ENCODE measurements at regions not wholly inside any gene's neighbourhood (a gene's known extent, or its start where the extent isn't known, plus 50 kb on each side); places are given as distances from the start of the nearest gene placed in this dataset.
A peak's percentile ranks its signal among the peaks of the same experiment; 100 is the strongest.

DNA sequence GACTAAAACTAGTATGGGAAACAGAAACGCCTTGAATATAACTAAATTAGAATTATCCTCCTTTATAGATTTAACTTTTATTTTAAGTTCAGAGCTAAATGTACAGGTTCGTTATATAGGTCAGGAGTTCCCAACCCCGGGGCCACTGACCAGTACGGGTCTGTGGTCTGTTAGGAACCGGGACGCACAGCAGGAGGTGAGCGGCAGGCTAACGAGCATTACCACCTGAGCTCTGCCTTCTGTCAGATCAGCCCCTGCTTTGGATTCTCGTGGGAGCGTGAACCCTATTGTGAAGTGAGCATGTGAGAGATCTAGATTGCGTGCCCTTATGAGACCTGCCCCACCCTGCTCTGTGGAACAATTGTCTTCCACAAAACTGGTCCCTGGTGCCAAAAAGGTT is 51.0 kb downstream of the FAT4 start:
- no peak for DNase-seq (ENCODE audit: extremely low read depth in 1 of 11, low read depth in 9 of 11, low spot score in 4 of 11)

DNA sequence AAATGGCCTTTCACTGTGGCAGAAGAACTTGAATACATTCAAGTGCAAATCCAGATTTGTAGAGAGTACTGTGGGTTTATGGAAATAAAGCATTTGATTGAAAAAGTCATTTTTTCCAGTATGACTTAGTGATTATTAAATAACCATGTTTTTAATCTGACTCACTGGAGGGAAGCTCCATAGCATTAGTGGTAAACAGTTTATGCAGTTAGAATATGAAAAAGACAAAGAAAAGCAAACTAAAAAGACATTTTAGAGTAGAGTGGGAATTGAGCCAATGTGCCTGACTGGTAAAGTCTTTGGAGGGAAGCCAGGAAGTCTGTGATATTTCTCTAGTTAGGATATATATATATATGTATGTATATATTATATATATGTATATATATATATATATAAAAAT is 53.4 kb downstream of the FAT4 start:
- DNase-seq (ENCODE audit: extremely low read depth in 1 of 11, low read depth in 9 of 11, low spot score in 4 of 11), result no peak

DNA sequence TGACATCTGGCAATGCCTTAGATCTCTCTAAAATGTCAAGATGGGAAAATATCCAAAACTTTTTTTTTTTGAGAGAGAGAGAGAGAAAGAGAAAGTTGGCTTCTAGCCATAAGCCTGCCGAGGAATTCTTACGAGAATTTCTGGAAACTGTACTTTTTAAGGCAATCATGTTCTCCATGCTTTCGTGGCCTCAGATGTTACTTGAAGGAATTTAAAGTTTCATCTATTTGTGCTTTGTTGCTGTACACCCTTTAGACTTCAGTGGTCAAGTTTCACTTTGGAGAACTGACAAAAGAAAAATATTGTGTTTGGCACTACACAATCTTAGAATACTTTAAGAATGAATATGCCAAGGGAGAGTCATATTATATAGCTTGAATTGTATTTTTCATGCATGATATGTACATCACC is 53.9 kb downstream of the FAT4 start:
- peak in 1 of 11 donors; percentile 10 for DNase-seq (ENCODE audit: extremely low read depth in 1 of 11, low read depth in 9 of 11, low spot score in 4 of 11)

DNA sequence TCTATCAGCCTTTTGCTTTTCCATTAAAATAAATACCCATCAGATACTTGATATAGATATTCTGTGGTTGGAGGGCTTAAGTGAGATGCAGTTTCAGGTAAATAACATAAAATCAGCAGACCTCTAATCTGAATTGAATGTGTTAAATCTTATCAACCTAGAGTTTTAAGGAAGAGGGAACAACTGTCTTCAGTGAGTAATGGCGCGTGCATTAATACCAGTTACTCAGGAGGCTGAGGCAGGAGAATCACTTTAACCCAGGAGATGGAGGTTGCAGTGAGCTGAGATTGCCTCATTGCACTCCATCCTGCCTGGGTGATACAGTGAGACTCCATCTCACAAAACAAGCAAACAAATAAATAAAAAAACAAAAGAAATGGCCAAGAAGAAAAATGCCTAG is 54.3 kb downstream of the FAT4 start:
- no peak for DNase-seq (ENCODE audit: extremely low read depth in 1 of 11, low read depth in 9 of 11, low spot score in 4 of 11)

DNA sequence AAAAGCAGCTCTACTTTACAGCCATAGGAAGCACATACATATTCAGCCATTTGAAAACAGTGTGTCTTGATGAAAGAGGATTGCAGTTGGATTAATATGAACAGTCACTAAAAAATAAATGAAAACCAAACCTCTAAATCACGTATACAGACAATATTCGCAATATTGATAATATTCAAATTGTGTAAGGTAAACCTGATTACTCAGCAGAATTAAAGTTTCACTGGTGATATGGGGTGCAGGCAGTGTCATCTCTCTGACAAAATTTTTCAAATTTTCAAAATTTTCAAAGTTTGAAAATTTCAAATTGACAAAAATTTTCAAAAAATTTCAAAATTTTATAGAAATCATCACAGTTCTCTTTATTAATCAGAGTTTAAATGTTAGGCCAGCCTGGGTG is 55.7 kb downstream of the FAT4 start:
- DNase-seq (ENCODE audit: extremely low read depth in 1 of 11, low read depth in 9 of 11, low spot score in 4 of 11), result no peak

DNA sequence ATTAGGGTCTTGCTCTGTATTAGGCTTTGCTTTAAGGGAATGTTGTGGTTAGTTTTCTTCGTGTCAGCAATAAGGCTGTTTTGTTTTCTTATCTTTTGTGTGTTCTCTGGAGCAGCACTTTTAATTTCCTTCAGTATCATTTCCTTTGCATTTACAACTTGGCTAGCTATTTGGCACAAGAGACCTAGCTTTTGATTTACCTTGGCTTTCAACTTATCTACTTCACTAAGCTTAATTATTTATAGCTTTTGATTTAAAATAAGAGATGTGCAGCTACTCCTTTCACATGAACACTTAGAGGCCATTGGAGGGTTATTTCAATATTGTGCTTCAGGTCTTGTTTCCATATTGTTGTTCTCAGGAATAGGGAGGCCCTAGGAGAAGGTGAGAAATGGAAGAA is 68.2 kb downstream of the FAT4 start:
- DNase-seq (ENCODE audit: extremely low read depth in 1 of 11, low read depth in 9 of 11, low spot score in 4 of 11), result peak in 1 of 11 donors; percentile 3

DNA sequence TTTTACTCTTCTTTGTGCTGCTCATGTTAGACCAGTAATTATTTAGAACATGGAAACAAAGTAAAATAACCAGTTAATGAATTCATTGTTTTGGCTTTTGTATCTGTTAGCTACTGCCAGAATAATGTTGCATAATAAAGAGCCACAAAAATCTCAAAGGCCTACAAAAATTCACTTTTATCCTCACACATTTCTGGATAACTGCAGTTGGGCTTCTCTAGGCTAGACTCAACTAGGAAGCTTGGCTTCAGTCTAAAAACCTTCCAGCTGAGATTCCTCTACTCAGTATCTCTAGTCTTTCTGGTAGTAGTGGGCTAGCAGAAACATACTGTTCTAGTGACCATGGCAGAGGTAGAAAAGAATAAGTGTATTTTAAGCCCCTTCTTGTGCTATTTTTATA is 73.0 kb downstream of the FAT4 start:
- DNase-seq (ENCODE audit: extremely low read depth in 1 of 11, low read depth in 9 of 11, low spot score in 4 of 11), result no peak

DNA sequence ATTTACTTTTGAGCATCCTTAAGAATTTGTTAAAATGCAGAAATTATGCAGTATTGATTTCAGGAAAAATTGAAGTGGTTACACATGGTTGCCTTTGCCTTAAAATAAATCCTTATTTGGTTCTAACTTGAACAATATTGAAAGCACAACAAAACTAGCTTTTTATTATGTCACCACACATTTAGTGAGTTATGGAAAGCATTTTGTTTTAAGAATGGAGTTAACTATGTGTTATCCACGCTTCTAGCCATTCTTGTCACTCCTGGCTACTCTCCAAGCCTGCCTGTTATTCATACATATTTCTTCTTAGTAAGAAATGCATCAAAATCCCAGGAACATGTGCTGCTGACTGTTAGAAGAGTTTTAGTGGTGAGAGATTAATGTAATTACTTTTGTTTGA is 73.9 kb downstream of the FAT4 start:
- DNase-seq (ENCODE audit: extremely low read depth in 1 of 11, low read depth in 9 of 11, low spot score in 4 of 11), result no peak

DNA sequence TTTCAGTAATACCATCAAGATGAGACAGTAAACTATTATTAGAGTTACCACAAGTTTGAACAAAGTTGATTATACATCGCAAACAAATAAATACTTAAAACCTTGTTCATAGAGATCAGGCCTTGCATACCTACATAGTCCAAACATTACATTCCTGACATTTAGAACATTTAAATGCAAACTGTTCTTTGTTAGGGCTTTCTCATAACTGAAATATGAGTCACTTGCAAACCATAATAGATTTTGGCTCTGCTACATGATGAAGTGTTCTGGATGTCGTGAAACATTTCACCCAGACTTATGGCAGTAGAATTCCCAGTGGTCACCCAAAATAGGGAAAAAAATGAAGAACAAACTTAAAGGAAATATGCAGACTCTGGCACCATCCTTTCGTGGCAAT is 75.0 kb downstream of the FAT4 start:
- DNase-seq (ENCODE audit: extremely low read depth in 1 of 11, low read depth in 9 of 11, low spot score in 4 of 11), result no peak

DNA sequence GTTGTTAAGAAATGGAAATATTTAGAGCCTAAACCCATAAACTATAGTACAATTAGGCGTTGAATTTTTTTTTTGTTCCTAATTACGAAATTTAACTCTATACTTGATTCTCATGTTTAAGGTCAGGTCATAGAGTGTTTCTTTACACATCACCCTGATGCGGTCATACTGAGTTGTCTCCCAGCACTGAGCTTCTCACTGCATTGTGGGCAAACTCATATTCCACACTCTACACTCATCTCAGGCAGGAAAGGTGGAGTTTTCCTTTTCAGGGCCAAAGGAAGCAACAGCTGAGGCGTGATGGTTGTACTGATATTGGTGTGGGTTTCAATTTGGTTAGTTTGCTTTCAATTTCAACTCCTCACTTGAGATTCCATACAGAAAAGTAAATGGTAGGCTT is 75.4 kb downstream of the FAT4 start:
- no peak for DNase-seq (ENCODE audit: extremely low read depth in 1 of 11, low read depth in 9 of 11, low spot score in 4 of 11)

DNA sequence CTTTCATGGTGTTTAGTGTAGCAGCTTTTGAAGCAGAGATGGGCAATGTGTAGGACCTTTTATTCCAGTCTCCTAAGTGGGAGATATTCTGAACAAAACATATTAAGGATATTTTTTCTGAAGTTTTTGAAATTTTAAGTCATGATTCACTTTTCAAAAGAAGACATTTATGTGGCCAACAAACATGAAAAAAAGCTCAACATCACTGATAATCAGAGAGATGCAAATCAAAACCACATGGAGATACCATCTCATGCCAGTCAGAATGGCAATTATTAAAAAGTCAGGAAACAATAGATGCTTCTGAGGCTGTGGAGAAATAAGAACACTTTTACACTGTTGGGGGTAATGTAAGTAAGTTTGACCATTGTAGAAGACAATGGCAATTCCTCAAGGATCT is 76.0 kb downstream of the FAT4 start:
- no peak for DNase-seq (ENCODE audit: extremely low read depth in 1 of 11, low read depth in 9 of 11, low spot score in 4 of 11)

DNA sequence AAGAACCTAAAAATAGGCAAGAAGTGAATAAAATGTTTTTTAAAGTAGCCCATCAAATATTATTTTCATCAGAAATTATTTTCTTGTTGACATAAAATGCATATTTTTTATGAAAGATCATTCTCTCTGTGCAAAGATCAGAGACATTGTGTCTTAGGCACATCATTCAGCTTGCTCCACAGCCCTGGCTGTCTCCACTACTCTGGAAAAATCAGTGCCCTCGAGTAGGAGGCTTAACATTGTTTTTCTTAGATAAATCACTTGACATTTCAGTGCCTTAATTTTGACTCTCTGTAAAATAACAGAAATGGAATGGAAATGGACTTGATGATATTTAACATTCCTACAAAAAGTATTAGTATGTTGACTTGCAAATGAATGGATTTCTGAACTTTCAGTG is 77.9 kb downstream of the FAT4 start:
- no peak for DNase-seq (ENCODE audit: extremely low read depth in 1 of 11, low read depth in 9 of 11, low spot score in 4 of 11)

DNA sequence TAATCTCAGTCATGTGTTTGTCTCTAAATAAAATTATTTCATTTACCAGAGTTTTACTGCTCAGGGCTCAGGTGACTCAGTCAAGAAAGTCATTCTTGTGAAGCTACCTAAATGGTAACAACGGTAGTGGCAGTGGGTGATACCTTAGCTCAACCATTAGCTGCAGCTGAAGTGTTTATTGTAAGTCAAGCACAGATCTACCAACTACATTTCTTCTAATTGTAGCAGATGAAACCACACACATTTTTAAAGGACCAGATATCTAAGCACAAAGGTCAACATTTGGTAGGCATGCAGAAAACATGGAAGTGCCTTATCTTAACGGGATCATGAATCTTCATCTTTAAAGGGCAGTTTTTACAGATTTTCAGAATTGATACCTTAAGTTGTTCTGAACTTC is 79.1 kb downstream of the FAT4 start:
- no peak for DNase-seq (ENCODE audit: extremely low read depth in 1 of 11, low read depth in 9 of 11, low spot score in 4 of 11)

DNA sequence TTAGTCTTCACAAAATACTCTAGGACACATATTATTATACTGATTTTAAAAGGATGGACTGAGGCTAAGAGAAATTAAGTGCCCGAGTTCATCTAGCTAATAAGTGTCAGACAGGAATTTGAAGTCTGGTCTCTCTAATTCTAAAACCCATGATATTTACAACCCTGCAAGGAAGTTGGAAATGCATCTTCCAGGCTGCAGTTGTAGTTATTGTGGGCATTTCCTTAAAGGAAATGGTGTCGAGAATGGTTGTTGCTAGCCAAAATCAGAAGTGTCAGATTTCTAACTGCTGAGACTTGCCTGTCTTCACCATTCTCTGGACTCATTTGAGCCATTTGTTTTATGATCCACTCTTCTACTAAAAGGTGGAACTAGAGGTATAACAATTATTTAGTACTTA is 82.5 kb downstream of the FAT4 start:
- DNase-seq (ENCODE audit: extremely low read depth in 1 of 11, low read depth in 9 of 11, low spot score in 4 of 11), result no peak

DNA sequence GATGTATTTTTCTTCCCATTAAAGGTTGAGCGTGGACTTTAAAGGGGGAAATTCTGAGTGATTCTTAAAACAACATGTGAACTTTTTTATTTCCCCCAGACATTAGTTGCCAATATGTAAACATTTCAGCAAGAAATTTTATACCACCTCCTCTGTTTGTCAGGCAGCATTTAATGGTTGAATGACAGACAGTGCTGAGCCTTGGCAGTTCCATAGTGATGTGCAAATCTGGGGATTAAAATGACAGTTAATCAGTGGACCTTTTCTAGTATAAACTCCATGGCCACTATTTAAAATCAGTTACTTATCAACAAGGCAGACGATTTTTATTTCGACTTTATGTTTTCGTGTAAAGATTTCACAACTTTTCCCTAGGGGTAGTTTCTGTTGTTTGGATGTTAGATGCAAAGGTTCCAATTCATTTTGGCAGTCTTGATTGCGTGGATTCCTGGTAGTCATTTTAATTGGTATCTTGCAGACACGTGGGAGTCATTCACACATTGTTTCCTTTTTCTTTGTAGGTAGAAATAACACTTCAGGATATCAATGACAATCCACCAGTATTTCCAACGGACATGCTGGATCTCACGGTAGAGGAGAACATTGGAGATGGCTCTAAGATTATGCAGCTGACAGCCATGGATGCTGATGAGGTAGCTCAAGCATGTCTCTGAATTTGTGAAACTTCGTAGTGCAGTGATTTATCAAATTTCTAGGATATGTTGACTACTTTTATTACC is 83.7 kb downstream of the FAT4 start:
- DNase-seq (ENCODE audit: extremely low read depth in 1 of 11, low read depth in 9 of 11, low spot score in 4 of 11), result peak in 1 of 11 donors; percentile 32

DNA sequence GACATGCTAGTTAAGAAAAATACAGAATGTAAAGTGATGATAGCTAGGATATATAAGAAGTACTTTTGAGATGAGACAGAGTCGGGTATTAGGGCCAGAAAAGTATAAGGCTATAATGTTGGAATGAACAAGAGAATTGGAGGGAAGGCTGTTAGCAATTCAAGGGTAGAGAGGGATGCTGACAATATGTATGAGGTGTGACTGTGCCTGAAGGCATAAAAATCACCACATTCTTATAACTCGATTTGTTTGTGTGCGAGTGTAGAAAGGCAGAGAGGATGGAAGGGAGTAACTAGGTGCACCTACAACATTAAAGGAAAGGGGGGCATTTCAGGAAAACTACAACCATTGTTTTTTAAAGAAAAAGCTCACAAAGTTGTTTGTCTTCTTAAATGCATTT is 86.0 kb downstream of the FAT4 start:
- no peak for DNase-seq (ENCODE audit: extremely low read depth in 1 of 11, low read depth in 9 of 11, low spot score in 4 of 11)

DNA sequence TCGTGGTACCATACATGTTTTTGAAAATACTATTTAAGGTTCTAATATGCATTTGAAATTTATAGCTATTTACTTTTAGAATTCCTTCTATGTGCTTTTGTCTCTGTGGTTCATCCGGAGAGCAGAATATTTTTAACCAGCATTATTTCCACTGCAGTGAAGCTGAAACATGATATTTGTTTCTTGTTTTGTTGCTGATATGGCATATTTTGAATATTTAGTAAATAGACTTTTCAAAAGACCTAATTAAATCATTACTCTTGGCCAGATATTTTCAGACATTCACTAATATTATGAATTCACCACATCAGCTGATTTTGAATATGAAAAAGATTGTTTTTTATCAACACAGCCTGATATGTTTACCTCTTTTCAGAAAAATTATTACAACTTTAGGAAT is 87.0 kb downstream of the FAT4 start:
- DNase-seq (ENCODE audit: extremely low read depth in 1 of 11, low read depth in 9 of 11, low spot score in 4 of 11), result no peak

DNA sequence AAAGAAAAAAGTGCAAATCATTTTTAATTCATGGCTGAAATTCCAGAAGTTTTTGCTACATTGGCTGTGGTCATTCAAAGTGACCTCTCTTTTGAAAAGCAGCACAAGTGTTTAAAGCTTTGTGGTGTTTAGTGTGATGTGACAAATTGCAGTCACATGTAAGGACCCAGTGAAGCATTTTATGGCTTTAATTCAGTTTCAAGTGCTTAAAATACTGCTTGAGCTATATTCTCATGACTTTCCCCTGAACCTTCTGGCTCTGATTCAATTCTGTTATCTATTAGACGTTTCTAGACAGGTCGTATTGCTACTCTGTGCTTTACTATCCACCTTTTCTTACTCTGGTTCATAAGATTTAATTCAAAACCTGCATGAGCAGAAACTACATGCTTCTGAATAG is 105.8 kb downstream of the FAT4 start:
- peak; percentile 34 to 84 (median 63) for DNase-seq (ENCODE audit: extremely low read depth in 1 of 11, low read depth in 9 of 11, low spot score in 4 of 11)

DNA sequence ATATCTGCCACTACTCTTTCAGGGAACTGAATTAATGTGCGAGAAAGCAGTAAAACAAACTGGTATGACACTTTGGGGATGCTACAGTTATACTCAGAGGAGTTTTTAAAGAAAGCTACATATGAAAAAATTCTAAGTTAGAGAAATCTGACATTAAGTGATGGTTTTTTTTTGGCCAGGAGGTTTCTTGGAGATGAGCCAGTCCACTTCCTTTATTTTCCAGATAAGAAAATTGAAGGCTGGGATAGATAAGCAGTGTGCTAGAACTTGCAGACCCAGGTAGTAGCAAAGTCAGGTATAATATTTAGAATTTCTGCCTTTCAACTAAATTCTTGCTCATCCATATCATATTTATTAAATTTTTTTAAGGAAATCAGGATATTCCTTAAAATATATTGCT is 106.8 kb downstream of the FAT4 start:
- no peak for DNase-seq (ENCODE audit: extremely low read depth in 1 of 11, low read depth in 9 of 11, low spot score in 4 of 11)

DNA sequence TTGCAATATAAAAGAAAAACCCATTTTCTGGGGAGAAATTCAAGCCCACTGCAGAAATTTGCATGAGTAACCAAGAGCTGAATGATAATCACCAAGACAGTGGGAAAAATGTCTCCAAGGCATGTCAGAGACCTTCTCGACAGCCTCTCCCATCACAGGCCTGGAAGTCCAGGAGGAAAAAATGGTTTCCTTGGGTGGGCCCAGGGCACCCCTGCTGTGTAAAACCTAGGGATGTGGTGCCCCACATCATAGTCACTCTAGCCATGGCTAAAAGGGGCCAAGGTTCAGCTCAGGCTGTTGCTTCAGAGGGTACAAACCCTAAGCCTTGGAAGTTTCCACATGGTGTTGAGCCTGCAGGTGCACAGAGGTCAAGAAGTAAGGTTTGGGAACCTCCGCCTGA is 108.4 kb downstream of the FAT4 start:
- no peak for DNase-seq (ENCODE audit: extremely low read depth in 1 of 11, low read depth in 9 of 11, low spot score in 4 of 11)

DNA sequence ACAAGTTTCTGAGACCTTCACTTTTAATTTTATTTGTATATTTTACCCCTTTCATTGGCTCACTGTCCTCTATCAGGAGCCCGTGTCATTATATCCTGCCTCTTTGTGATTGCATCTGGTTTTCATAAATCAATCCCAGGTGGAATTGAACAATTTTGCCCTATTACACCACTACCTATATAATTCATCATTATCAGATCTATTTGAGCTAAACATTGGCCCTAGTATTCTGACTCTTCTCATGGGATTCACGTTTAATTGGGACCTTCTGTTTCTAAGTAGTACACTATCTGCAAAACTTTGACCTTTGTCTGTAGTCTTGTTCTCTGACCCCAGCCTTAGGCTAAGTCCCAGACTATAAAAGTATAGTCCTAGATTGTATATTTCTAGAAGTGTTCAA is 114.1 kb downstream of the FAT4 start:
- no peak for DNase-seq (ENCODE audit: extremely low read depth in 1 of 11, low read depth in 9 of 11, low spot score in 4 of 11)

DNA sequence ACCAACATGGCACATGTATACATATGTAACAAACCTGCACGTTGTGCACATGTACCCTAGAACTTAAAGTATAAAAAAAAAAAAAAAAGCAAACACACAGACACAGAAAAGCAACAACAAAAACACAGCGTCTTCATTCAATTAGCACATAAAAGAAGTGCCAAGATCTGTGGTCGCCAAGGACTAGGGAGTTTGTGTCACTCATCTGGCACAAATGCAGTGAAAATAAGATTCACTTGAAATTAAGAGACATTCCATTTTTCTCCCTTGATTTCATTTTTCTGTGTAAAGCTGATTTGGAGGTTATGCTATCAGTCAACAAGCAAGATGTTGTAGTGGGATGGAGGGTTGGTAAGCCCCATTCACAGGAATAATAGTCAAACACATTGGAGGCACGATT is 115.3 kb downstream of the FAT4 start:
- no peak for DNase-seq (ENCODE audit: extremely low read depth in 1 of 11, low read depth in 9 of 11, low spot score in 4 of 11)

All from renal cortex interstitium (tissue), 11 donors.